CD4-positive, alpha-beta T cell (primary cell): ENCODE measurements at regions not wholly inside any gene's neighbourhood (a gene's known extent, or its start where the extent isn't known, plus 50 kb on each side); places are given as distances from the start of the nearest gene placed in this dataset.

Experiments used
- ATAC-seq: fragments of 200-7000 bp; cut with Tn5 transposase; one replicate; pipeline ENCODE4 v1.10.0; 2022; ENCODE audit warnings: mild to moderate bottlenecking; ENCODE audit not compliant: poor library complexity
- CTCF ChIA-PET: fragments of 350-600 bp; sonication (Branson Sonifier 250); formaldehyde crosslinking; loops from one replicate; lab custom pipeline; 2021; ENCODE audit warnings: antibody characterized with exemption, inconsistent platforms; lab: Charles Lee
- POLR2A ChIA-PET: fragments of 350-600 bp; sonication (Branson Sonifier 250); formaldehyde crosslinking; loops from one replicate; lab custom pipeline; 2021; ENCODE audit warnings: antibody characterized with exemption, inconsistent platforms; lab: Charles Lee
- DNase-seq, 14 experiments: peaks; one replicate each; pipeline ENCODE4 v3.0.0-alpha.2; 2013 to 2020; ENCODE audit warnings: mixed read lengths in 2 of 14
- H3K27ac ChIP-seq, 2 donors: one replicate each; pipeline versions ENCODE4 v1.5.1 to v1.7.0; 2013; ENCODE audit warnings: low read length in 2 of 2, low read depth in 1 of 2, mild to moderate bottlenecking in 1 of 2
- H3K27me3 ChIP-seq, 2 experiments: 1 replicate in 1 of 2; 2 replicates in 1 of 2; pipeline versions ENCODE4 v1.6.1 to v1.7.0; 2013; ENCODE audit warnings: low read length in 2 of 2, control low read depth in 1 of 2, mild to moderate bottlenecking in 1 of 2, moderate library complexity in 1 of 2; ENCODE audit not compliant: insufficient read depth in 2 of 2, control insufficient read depth in 1 of 2
- H3K36me3 ChIP-seq: one replicate; pipeline ENCODE4 v1.6.1; 2013; ENCODE audit warnings: low read length, control low read depth; ENCODE audit not compliant: insufficient read depth
- H3K4me1 ChIP-seq: one replicate; pipeline ENCODE4 v1.6.1; 2013; ENCODE audit warnings: low read length, control low read depth; ENCODE audit not compliant: insufficient read depth
- H3K4me3 ChIP-seq: one replicate; pipeline ENCODE4 v1.5.1; 2013; ENCODE audit warnings: mild to moderate bottlenecking, low read length, moderate library complexity
- H3K9me3 ChIP-seq, 2 experiments: 1 replicate in 1 of 2; 2 replicates in 1 of 2; pipeline versions ENCODE4 v1.6.1 to v1.7.0; 2013; ENCODE audit warnings: low read length in 2 of 2, mild to moderate bottlenecking in 2 of 2, control low read depth in 1 of 2, moderate library complexity in 1 of 2; ENCODE audit not compliant: control insufficient read depth in 1 of 2, insufficient read depth in 1 of 2
- H3K27ac Mint-ChIP-seq: one replicate; pipeline ENCODE4 v1.8.0; 2020; ENCODE audit warnings: mixed read lengths
- H3K27me3 Mint-ChIP-seq: one replicate; pipeline ENCODE4 v1.8.0; 2021; ENCODE audit warnings: mixed read lengths
- H3K36me3 Mint-ChIP-seq: one replicate; pipeline ENCODE4 v1.8.0; 2021; ENCODE audit warnings: low read depth, mixed read lengths
- H3K4me1 Mint-ChIP-seq: one replicate; pipeline ENCODE4 v1.8.0; 2021; ENCODE audit warnings: low read depth, mixed read lengths
- H3K4me3 Mint-ChIP-seq: one replicate; pipeline ENCODE4 v1.8.0; 2020; ENCODE audit warnings: mild to moderate bottlenecking, mixed read lengths
- H3K9me3 Mint-ChIP-seq: one replicate; pipeline ENCODE4 v1.8.0; 2020; ENCODE audit warnings: mixed read lengths
- CTCF ChIP-seq: fragments of 200-600 bp; IDR thresholded peaks from one replicate; pipeline ENCODE4 v1.8.0; 2022; ENCODE audit warnings: antibody characterized with exemption, mild to moderate bottlenecking
- intact Hi-C, 2 experiments: fragments of 100-400 bp; cut with DNase I in 1 of 2; cut with micrococcal nuclease in 1 of 2; formaldehyde crosslinking; loops; one replicate each; pipeline versions ENCODE4 v1.15.1 to v1.9.0; 2023 to 2025; cut with DNase I, micrococcal nuclease

DNA sequence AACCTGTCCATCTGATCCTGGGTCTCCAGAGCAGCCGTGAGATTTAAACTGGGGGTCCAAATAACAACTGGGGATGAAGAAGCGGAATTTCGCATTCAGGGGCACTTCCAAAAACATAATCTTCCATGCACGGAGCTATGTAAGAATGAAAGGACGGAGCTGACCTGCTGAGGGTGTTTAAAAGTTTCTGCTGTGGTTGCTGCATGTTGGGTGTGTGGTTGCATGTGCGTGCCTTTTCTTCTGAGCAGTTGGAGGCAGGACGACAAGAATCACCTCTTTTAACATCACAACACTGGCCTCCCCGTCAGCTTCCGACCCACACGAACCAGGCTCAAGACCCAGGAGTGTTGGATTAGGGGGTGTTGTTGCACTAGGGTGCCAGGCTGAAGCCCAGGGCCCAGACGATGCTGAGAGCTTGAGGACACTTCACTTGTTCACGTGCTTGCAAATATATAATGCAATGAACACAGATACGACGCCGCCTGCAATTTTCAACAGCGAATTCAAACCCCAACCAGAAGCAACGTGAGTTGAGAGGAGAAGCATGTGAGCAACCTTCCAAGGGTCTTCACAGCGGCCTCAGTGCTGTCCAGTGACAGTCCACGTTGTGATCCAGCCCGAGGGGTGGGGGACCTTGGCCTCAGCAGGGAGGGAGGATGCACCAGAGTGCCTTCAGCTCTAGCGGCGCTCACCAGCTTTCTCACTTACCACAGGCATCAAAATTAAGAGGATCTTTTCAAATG lies 76.0 kb upstream of the SALL3 start:
- Mint-ChIP-seq H3K4me1 (no peaks in the 10 kb centered on the region), H3K9me3 (no peaks in the 10 kb centered on the region), H3K27ac (no peak overlapping the region), H3K36me3 (no peaks in the 10 kb centered on the region), H3K27me3 (peaks cover 10% of the 10 kb centered on the region), H3K4me3 (no peak overlapping the region)
- TF ChIP-seq CTCF, result no peak
- H3K4me1 ChIP-seq, result no peaks in the 10 kb centered on the region
- ChIA-PET CTCF (no interaction called here), POLR2A (no interaction called here)
- H3K27me3 ChIP-seq, result no peaks in the 10 kb centered on the region
- H3K9me3 ChIP-seq, result peaks cover 0 to 11% of the 10 kb centered on the region in 2 experiments
- ATAC-seq (no peak), DNase-seq (no peak)
- H3K36me3 ChIP-seq, result no peaks in the 10 kb centered on the region
- H3K27ac ChIP-seq, result no peak overlapping the region
- no peak overlapping the region for H3K4me3 ChIP-seq
- intact Hi-C loops, result no loop called here

DNA sequence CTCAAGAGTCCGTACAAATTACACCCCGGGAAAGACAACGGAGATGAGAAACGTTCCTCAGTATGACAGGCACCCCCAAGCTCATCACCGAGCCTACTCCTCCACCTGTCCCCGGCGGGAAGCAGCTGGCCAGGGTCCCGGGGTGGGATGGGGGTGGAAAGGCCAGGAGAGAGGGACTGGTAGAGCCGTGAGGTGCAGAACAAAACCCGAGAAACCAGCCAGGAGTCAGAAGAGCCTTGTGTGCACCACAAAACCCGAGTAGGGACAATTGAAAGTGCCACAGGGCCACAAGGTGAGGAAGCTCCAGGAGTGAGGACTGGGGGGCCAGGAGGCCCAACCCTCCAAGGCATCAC lies 75.5 kb upstream of the SALL3 start:
- ATAC-seq, result no peak
- H3K27me3 Mint-ChIP-seq, result peaks cover 10% of the 10 kb centered on the region
- no peaks in the 10 kb centered on the region for H3K27me3 ChIP-seq
- H3K27ac Mint-ChIP-seq, result no peak overlapping the region
- H3K9me3 ChIP-seq, result peaks cover 0 to 11% of the 10 kb centered on the region in 2 experiments
- H3K36me3 ChIP-seq, result no peaks in the 10 kb centered on the region
- H3K4me3 Mint-ChIP-seq, result no peak overlapping the region
- no peak overlapping the region for H3K4me3 ChIP-seq
- TF ChIP-seq CTCF, result no peak
- no peaks in the 10 kb centered on the region for H3K4me1 Mint-ChIP-seq
- CTCF ChIA-PET, result no interaction called here
- intact Hi-C loops, result no loop called here
- POLR2A ChIA-PET, result no interaction called here
- no peak overlapping the region for H3K27ac ChIP-seq
- no peaks in the 10 kb centered on the region for H3K4me1 ChIP-seq
- no peaks in the 10 kb centered on the region for H3K36me3 Mint-ChIP-seq
- no peaks in the 10 kb centered on the region for H3K9me3 Mint-ChIP-seq
- DNase-seq, result no peak

- H3K27ac ChIP-seq, result no peak overlapping the region
- Mint-ChIP-seq H3K4me1 (no peaks in the 10 kb centered on the region), H3K9me3 (no peaks in the 10 kb centered on the region), H3K4me3 (no peak overlapping the region), H3K27ac (no peak overlapping the region), H3K36me3 (no peaks in the 10 kb centered on the region), H3K27me3 (peaks cover 10% of the 10 kb centered on the region)
- no peaks in the 10 kb centered on the region for H3K27me3 ChIP-seq
- no peaks in the 10 kb centered on the region for H3K36me3 ChIP-seq
- TF ChIP-seq CTCF, result no peak
- H3K9me3 ChIP-seq, result peaks cover 0 to 6% of the 10 kb centered on the region in 2 experiments
- ATAC-seq (no peak), DNase-seq (no peak)
- no peak overlapping the region for H3K4me3 ChIP-seq
- no peaks in the 10 kb centered on the region for H3K4me1 ChIP-seq
- ChIA-PET CTCF (no interaction called here), POLR2A (no interaction called here)
- intact Hi-C loops, result no loop called here
Measured at GRCh38 chr18:78905334-78905733, 74.3 kb upstream of the SALL3 start.
